Gastroesophageal sphincter (tissue), 4 donors: ENCODE measurements at regions not wholly inside any gene's neighbourhood (a gene's known extent, or its start where the extent isn't known, plus 50 kb on each side); places are given as distances from the start of the nearest gene placed in this dataset.

Source experiments
- ATAC-seq: fragments of 150-250 bp; one replicate; pipeline ENCODE4 v1.9.1; 2016; ENCODE audit warnings: mild to moderate bottlenecking, moderate library complexity
- H3K27ac ChIP-seq, 4 donors: fragments of 200-600 bp; sonication (generic) in 3 of 4; 1 replicate in 3 of 4; 2 replicates in 1 of 4; pipeline ENCODE4 v1.5.1; 2016 to 2019
- H3K27me3 ChIP-seq: fragments of 200-600 bp; sonication (generic); one replicate; pipeline ENCODE4 v1.5.1; 2019
- H3K36me3 ChIP-seq, 2 donors: fragments of 200-600 bp; sonication (generic); one replicate each; pipeline ENCODE4 v1.5.1; 2019; ENCODE audit warnings: control low read depth in 1 of 2
- H3K4me1 ChIP-seq, 3 donors: fragments of 200-600 bp; sonication (generic); 1 replicate in 2 of 3; 2 replicates in 1 of 3; pipeline ENCODE4 v1.5.1; 2016 to 2019; ENCODE audit warnings: control low read depth in 2 of 3
- H3K4me3 ChIP-seq, 2 donors: fragments of 200-600 bp; sonication (generic); one replicate each; pipeline ENCODE4 v1.5.1; 2019; ENCODE audit warnings: mild to moderate bottlenecking in 1 of 2, moderate library complexity in 1 of 2
- H3K9me3 ChIP-seq, 3 donors: fragments of 200-600 bp; sonication (generic); one replicate each; pipeline ENCODE4 v1.5.1; 2017 to 2019; ENCODE audit warnings: control low read depth in 2 of 3
- CTCF ChIP-seq, 4 experiments: fragments of 200-600 bp in 2 of 4; fragments of 450-650 bp in 2 of 4; sonication (generic) in 1 of 4; IDR thresholded peaks; one replicate each; pipeline ENCODE4 v1.5.1; 2017 to 2019; ENCODE audit warnings: antibody characterized with exemption in 4 of 4, mild to moderate bottlenecking in 2 of 4, moderate library complexity in 2 of 4
- EP300 ChIP-seq: sonication (generic); formaldehyde crosslinking; IDR thresholded peaks from one replicate; pipeline ENCODE4 v1.6.1; 2017; ENCODE audit warnings: antibody characterized with exemption, mild to moderate bottlenecking
- POLR2A ChIP-seq, 2 donors: fragments of 450-650 bp; IDR thresholded peaks; one replicate each; pipeline ENCODE4 v1.6.1; 2017; ENCODE audit warnings: antibody characterized with exemption in 2 of 2, mild to moderate bottlenecking in 2 of 2, moderate library complexity in 1 of 2
- POLR2AphosphoS5 ChIP-seq: sonication (generic); formaldehyde crosslinking; IDR thresholded peaks from one replicate; pipeline ENCODE4 v1.6.1; 2017; ENCODE audit warnings: antibody characterized with exemption
- WGBS, 2 donors: methylation state at CpG; one replicate each; pipeline ENCODE4 v1.1.5; 2018; ENCODE audit warnings: low coverage in 1 of 2; 5-methylcytosine and 5-hydroxymethylcytosine counted together

- TF ChIP-seq POLR2AphosphoS5, result no peak
- TF ChIP-seq POLR2A (IDR thresholded peaks at IDR 0.05), result no peak
- TF ChIP-seq EP300, result no peak
- no peak for TF ChIP-seq CTCF (IDR thresholded peaks at IDR 0.05)
- no peak overlapping the region for H3K4me3 ChIP-seq
- 80 to 90% methylated on average over 4 of the region's 4 CpGs for WGBS, 2 donors
- H3K27me3 ChIP-seq, result no peaks in the 10 kb centered on the region
- ATAC-seq, result no peak
- no peak overlapping the region for H3K27ac ChIP-seq
- no peaks in the 10 kb centered on the region for H3K9me3 ChIP-seq
- H3K36me3 ChIP-seq, result no peaks in the 10 kb centered on the region
- no peaks in the 10 kb centered on the region for H3K4me1 ChIP-seq
These were observed 465.6 kb upstream of the ADGRL4 start for GRCh38 chr1:79472067-79472656.

GRCh38 chr1:79469139-79469538 is 462.6 kb upstream of the ADGRL4 start:
- ATAC-seq, result no peak
- Histone ChIP-seq H3K27me3 (no peaks in the 10 kb centered on the region), H3K4me1 (no peaks in the 10 kb centered on the region), H3K9me3 (no peaks in the 10 kb centered on the region), H3K36me3 (no peaks in the 10 kb centered on the region), H3K4me3 (no peak overlapping the region), H3K27ac (no peak overlapping the region)
- TF ChIP-seq POLR2A (IDR thresholded peaks at IDR 0.05), result no peak
- no peak for TF ChIP-seq POLR2AphosphoS5
- no peak for TF ChIP-seq EP300
- TF ChIP-seq CTCF (IDR thresholded peaks at IDR 0.05), result no peak

- WGBS, 2 donors, result 74 to 86% methylated on average over 2 to 3 of the region's 3 CpGs
- ATAC-seq, result no peak
These were observed 454.4 kb upstream of the ADGRL4 start for GRCh38 chr1:79460773-79461436.

GRCh38 chr1:79457562-79458224 is 451.2 kb upstream of the ADGRL4 start:
- ATAC-seq, result no peak
- H3K4me1 ChIP-seq, result no peaks in the 10 kb centered on the region
- H3K27ac ChIP-seq, result no peak overlapping the region
- H3K4me3 ChIP-seq, result no peak overlapping the region
- H3K27me3 ChIP-seq, result no peaks in the 10 kb centered on the region
- no peaks in the 10 kb centered on the region for H3K9me3 ChIP-seq
- TF ChIP-seq POLR2A (IDR thresholded peaks at IDR 0.05) (no peak), CTCF (IDR thresholded peaks at IDR 0.05) (no peak), POLR2AphosphoS5 (no peak), EP300 (no peak)
- WGBS, 2 donors, result 62 to 78% methylated on average over 3 of the region's 5 CpGs
- no peaks in the 10 kb centered on the region for H3K36me3 ChIP-seq

More at GRCh38 chr1:79460773-79461436, 454.4 kb upstream of the ADGRL4 start:
- H3K36me3 ChIP-seq, result no peaks in the 10 kb centered on the region
- no peak for TF ChIP-seq CTCF (IDR thresholded peaks at IDR 0.05)
- no peak for TF ChIP-seq EP300
- no peak for TF ChIP-seq POLR2AphosphoS5
- no peak for TF ChIP-seq POLR2A (IDR thresholded peaks at IDR 0.05)
- no peaks in the 10 kb centered on the region for H3K27me3 ChIP-seq
- no peak overlapping the region for H3K4me3 ChIP-seq
- no peaks in the 10 kb centered on the region for H3K4me1 ChIP-seq
- H3K27ac ChIP-seq, result no peak overlapping the region
- H3K9me3 ChIP-seq, result no peaks in the 10 kb centered on the region

GRCh38 chr1:79448426-79448825 is 441.9 kb upstream of the ADGRL4 start:
- H3K4me1 ChIP-seq, result no peaks in the 10 kb centered on the region
- H3K4me3 ChIP-seq, result no peak overlapping the region
- ATAC-seq, result no peak
- H3K36me3 ChIP-seq, result no peaks in the 10 kb centered on the region
- WGBS, 2 donors, result 71 to 82% methylated on average over 2 of the region's 2 CpGs
- H3K27ac ChIP-seq, result no peak overlapping the region
- H3K9me3 ChIP-seq, result no peaks in the 10 kb centered on the region
- TF ChIP-seq EP300 (no peak), POLR2A (IDR thresholded peaks at IDR 0.05) (no peak), POLR2AphosphoS5 (no peak), CTCF (IDR thresholded peaks at IDR 0.05) (no peak)
- H3K27me3 ChIP-seq, result no peaks in the 10 kb centered on the region
